HepG2 (cell line): ENCODE measurements at regions not wholly inside any gene's neighbourhood (a gene's known extent, or its start where the extent isn't known, plus 50 kb on each side); places are given as distances from the start of the nearest gene placed in this dataset.
A peak's percentile ranks its signal among the peaks of the same experiment; 100 is the strongest.

ENCODE experiments used
- CEBPB ChIP-seq: IDR thresholded peaks from 2 replicates; pipeline ENCODE4 v1.6.1; 2011; ENCODE audit warnings: low read depth, low read length, improper control_type of control experiment, borderline replicate concordance
- FOXP1 ChIP-seq, 2 experiments: fragments of 450-650 bp in 1 of 2; IDR thresholded peaks; 2 replicates each; pipeline ENCODE4 v1.6.1; 2017 to 2018; ENCODE audit warnings: antibody characterized with exemption in 1 of 2
- MEF2D ChIP-seq: sonication (generic); formaldehyde crosslinking; IDR thresholded peaks from 2 replicates; pipeline ENCODE4 v1.5.1; 2020; ENCODE audit warnings: mild to moderate bottlenecking, missing genetic modification reagents
- PHF5A ChIP-seq: IDR thresholded peaks from one replicate; pipeline ENCODE4 v1.6.1; 2018; ENCODE audit warnings: low read depth, missing genetic modification reagents; ENCODE audit not compliant: unreplicated experiment
- SOX5 ChIP-seq: IDR thresholded peaks from 2 replicates; pipeline ENCODE4 v1.6.1; 2016; ENCODE audit warnings: borderline replicate concordance
- SOX6 ChIP-seq, 2 experiments: fragments of 450-650 bp in 1 of 2; sonication (generic) in 1 of 2; formaldehyde crosslinking in 1 of 2; IDR thresholded peaks; 2 replicates each; pipeline versions ENCODE4 v1.4.0 to v1.6.1; 2017 to 2020; ENCODE audit warnings: antibody characterized with exemption in 1 of 2, mild to moderate bottlenecking in 1 of 2, missing genetic modification reagents in 1 of 2
- SRSF1 ChIP-seq: fragments of 200-400 bp; formaldehyde crosslinking; optimal IDR thresholded peaks from 2 replicates; pipeline ENCODE3; 2017; ENCODE audit warnings: mild to moderate bottlenecking, low read depth, low read length, moderate library complexity
- SRY ChIP-seq: sonication (generic); formaldehyde crosslinking; IDR thresholded peaks from 2 replicates; pipeline ENCODE4 v1.8.0; 2022; ENCODE audit warnings: mild to moderate bottlenecking, missing genetic modification reagents
- ZBTB42 ChIP-seq: sonication (generic); formaldehyde crosslinking; IDR thresholded peaks from 2 replicates; pipeline ENCODE4 v1.5.0; 2020; ENCODE audit warnings: mild to moderate bottlenecking, missing genetic modification reagents
- TF ChIP-seq, protein P1 (sequence below): sonication (generic); formaldehyde crosslinking; IDR thresholded peaks from 2 replicates; pipeline ENCODE4 v1.8.1; 2022; ENCODE audit warnings: mild to moderate bottlenecking, missing genetic modification reagents
- TF ChIP-seq, protein P2 (sequence below): sonication (generic); formaldehyde crosslinking; IDR thresholded peaks from 2 replicates; pipeline ENCODE4 v1.4.0; 2020; ENCODE audit warnings: mild to moderate bottlenecking, missing genetic modification reagents
- TF ChIP-seq, protein P3 (sequence below): IDR thresholded peaks from 2 replicates; pipeline ENCODE4 v1.6.1; 2016; ENCODE audit warnings: low read depth, missing genetic modification reagents, missing compliant biosample characterization

DNA sequence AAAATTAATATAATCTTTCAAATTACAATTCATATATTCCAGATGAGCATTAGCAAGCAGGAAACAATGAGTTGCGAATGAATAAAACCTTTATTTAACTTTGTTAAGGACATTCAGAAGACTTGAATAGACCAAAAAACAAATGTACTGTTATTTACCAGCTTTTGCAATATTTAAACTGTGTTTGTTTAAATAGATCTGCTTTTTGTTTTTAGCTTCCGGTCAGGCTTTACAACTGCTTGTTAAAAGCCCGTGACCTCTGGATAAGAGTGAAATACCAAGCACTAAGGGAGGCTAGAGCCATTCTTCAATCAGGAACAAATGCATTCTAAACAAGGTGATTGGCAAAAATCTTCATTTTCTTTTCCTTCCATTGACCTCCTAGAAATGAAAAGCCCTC is 184.9 kb upstream of the GNAI1 start (continued):
- TF ChIP-seq, protein P1, sequence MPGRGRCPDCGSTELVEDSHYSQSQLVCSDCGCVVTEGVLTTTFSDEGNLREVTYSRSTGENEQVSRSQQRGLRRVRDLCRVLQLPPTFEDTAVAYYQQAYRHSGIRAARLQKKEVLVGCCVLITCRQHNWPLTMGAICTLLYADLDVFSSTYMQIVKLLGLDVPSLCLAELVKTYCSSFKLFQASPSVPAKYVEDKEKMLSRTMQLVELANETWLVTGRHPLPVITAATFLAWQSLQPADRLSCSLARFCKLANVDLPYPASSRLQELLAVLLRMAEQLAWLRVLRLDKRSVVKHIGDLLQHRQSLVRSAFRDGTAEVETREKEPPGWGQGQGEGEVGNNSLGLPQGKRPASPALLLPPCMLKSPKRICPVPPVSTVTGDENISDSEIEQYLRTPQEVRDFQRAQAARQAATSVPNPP (CRISPR knock-in tag): no peak
- no peak for TF ChIP-seq SOX6 (IDR thresholded peaks at IDR 0.05)
- TF ChIP-seq SOX6 (CRISPR knock-in tag; IDR thresholded peaks at IDR 0.05): peak; percentile 56; the same call in 1 of the 2 replicates
- peak; percentile 77; the same call in 1 of the 2 replicates for TF ChIP-seq SOX5 (CRISPR knock-in tag)
- TF ChIP-seq, protein P2, sequence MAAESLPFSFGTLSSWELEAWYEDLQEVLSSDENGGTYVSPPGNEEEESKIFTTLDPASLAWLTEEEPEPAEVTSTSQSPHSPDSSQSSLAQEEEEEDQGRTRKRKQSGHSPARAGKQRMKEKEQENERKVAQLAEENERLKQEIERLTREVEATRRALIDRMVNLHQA (CRISPR knock-in tag): no peak
- no peak for TF ChIP-seq ZBTB42 (CRISPR knock-in tag)
- no peak for TF ChIP-seq FOXP1 (IDR thresholded peaks at IDR 0.05)
- TF ChIP-seq FOXP1 (CRISPR knock-in tag; IDR thresholded peaks at IDR 0.05): peak; percentile 32; the same call in 1 of the 2 replicates
- 0 out of 2 replicates have a peak, but pooled peaks have one; percentile 3 for TF ChIP-seq CEBPB
- no peak for TF ChIP-seq SRSF1
- no peak for TF ChIP-seq MEF2D
- no peak for TF ChIP-seq PHF5A
- TF ChIP-seq, protein P3, sequence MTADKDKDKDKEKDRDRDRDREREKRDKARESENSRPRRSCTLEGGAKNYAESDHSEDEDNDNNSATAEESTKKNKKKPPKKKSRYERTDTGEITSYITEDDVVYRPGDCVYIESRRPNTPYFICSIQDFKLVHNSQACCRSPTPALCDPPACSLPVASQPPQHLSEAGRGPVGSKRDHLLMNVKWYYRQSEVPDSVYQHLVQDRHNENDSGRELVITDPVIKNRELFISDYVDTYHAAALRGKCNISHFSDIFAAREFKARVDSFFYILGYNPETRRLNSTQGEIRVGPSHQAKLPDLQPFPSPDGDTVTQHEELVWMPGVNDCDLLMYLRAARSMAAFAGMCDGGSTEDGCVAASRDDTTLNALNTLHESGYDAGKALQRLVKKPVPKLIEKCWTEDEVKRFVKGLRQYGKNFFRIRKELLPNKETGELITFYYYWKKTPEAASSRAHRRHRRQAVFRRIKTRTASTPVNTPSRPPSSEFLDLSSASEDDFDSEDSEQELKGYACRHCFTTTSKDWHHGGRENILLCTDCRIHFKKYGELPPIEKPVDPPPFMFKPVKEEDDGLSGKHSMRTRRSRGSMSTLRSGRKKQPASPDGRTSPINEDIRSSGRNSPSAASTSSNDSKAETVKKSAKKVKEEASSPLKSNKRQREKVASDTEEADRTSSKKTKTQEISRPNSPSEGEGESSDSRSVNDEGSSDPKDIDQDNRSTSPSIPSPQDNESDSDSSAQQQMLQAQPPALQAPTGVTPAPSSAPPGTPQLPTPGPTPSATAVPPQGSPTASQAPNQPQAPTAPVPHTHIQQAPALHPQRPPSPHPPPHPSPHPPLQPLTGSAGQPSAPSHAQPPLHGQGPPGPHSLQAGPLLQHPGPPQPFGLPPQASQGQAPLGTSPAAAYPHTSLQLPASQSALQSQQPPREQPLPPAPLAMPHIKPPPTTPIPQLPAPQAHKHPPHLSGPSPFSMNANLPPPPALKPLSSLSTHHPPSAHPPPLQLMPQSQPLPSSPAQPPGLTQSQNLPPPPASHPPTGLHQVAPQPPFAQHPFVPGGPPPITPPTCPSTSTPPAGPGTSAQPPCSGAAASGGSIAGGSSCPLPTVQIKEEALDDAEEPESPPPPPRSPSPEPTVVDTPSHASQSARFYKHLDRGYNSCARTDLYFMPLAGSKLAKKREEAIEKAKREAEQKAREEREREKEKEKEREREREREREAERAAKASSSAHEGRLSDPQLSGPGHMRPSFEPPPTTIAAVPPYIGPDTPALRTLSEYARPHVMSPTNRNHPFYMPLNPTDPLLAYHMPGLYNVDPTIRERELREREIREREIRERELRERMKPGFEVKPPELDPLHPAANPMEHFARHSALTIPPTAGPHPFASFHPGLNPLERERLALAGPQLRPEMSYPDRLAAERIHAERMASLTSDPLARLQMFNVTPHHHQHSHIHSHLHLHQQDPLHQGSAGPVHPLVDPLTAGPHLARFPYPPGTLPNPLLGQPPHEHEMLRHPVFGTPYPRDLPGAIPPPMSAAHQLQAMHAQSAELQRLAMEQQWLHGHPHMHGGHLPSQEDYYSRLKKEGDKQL (CRISPR knock-in tag): no peak
- TF ChIP-seq SRY: no peak
